WTC11 (cell line): ENCODE measurements at regions not wholly inside any gene's neighbourhood (a gene's known extent, or its start where the extent isn't known, plus 50 kb on each side); places are given as distances from the start of the nearest gene placed in this dataset.
"Not testable (repeated sequence)": the region's sequence is repeated elsewhere in the genome, so short reads cannot be mapped to it uniquely, and the experiment has no call there.

Experiments
- ELF4 ChIP-seq: sonication (generic); formaldehyde crosslinking; IDR thresholded peaks from 2 replicates; pipeline ENCODE4 v1.8.1; 2022; ENCODE audit warnings: low read depth, mild to moderate bottlenecking, moderate library complexity, missing genetic modification reagents
- JUN ChIP-seq: sonication (generic); formaldehyde crosslinking; IDR thresholded peaks from 2 replicates; pipeline ENCODE4 v1.8.0; 2023; ENCODE audit warnings: mild to moderate bottlenecking, missing genetic modification reagents
- MYBL2 ChIP-seq: sonication (generic); formaldehyde crosslinking; IDR thresholded peaks from 2 replicates; pipeline ENCODE4 v1.8.1; 2023; ENCODE audit warnings: mild to moderate bottlenecking, moderate library complexity, missing genetic modification reagents
- NFYB ChIP-seq: sonication (generic); formaldehyde crosslinking; conservative IDR thresholded peaks from 2 replicates; pipeline ENCODE4 v1.8.0; 2022; ENCODE audit warnings: low read depth, missing genetic modification reagents
- NR1H2 ChIP-seq: sonication (generic); formaldehyde crosslinking; IDR thresholded peaks from 2 replicates; pipeline ENCODE4 v1.9.0; 2021; ENCODE audit warnings: mild to moderate bottlenecking, moderate library complexity, missing genetic modification reagents
- RELA ChIP-seq: sonication (generic); formaldehyde crosslinking; IDR thresholded peaks from 2 replicates; pipeline ENCODE4 v1.8.1; 2022; ENCODE audit warnings: missing genetic modification reagents, mild to moderate bottlenecking, borderline replicate concordance
- SP1 ChIP-seq: sonication (generic); formaldehyde crosslinking; conservative IDR thresholded peaks from 2 replicates; pipeline ENCODE4 v1.8.1; 2022; ENCODE audit warnings: missing genetic modification reagents
- TP53 ChIP-seq: sonication (generic); formaldehyde crosslinking; IDR thresholded peaks from 2 replicates; pipeline ENCODE4 v1.8.1; 2023; ENCODE audit warnings: mild to moderate bottlenecking, missing genetic modification reagents
- ZNF121 ChIP-seq: sonication (generic); formaldehyde crosslinking; IDR thresholded peaks from 2 replicates; pipeline ENCODE4 v1.8.0; 2023; ENCODE audit warnings: missing genetic modification reagents
- ZNF263 ChIP-seq: sonication (generic); formaldehyde crosslinking; IDR thresholded peaks from 2 replicates; pipeline ENCODE4 v1.8.1; 2022; ENCODE audit warnings: low read depth, mild to moderate bottlenecking, moderate library complexity, missing genetic modification reagents
- ZNF671 ChIP-seq: fragments of 250-450 bp; sonication (Bioruptor Pico); IDR thresholded peaks from 2 replicates; pipeline ENCODE4 v1.8.0; 2021; ENCODE audit warnings: mild to moderate bottlenecking
- TF ChIP-seq, protein P1 (sequence below): sonication (generic); formaldehyde crosslinking; IDR thresholded peaks from 2 replicates; pipeline ENCODE4 v1.8.1; 2022; ENCODE audit warnings: low read depth, missing genetic modification reagents, borderline replicate concordance
- TF ChIP-seq, protein P2 (sequence below): fragments of 200-600 bp; IDR thresholded peaks from 2 replicates; pipeline ENCODE4 v1.8.0; 2022; ENCODE audit warnings: antibody characterized with exemption
- TF ChIP-seq, protein P3 (sequence below): fragments of 250-450 bp; sonication (Bioruptor Pico); IDR thresholded peaks from 2 replicates; pipeline ENCODE4 v2.1.2; 2022; ENCODE audit warnings: mild to moderate bottlenecking, moderate library complexity

DNA sequence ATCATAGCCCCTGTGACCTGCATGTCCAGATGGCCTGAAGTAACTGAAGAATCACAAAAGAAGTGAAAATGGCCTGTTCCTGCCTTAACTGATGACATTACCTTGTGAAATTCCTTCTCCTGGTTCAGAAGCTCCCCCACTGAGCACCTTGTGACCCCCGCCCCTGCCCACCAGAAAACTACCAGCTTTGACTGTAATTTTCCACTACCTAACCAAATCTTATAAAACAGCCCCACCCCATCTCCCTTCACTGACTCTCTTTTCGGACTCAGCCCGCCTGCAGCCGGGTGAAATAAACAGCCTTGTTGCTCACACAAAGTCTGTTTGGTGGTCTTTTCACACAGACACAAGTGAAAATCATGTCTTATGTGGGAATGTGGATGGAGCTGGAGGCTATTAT lies 373.9 kb upstream of the TRPC7 start:
- TF ChIP-seq NFYB (CRISPR knock-in tag); SP1 (CRISPR knock-in tag); MYBL2 (CRISPR knock-in tag); ELF4 (CRISPR knock-in tag); RELA (CRISPR knock-in tag); TP53 (CRISPR knock-in tag); ZNF263; ZNF121; JUN (CRISPR knock-in tag); NR1H2 (CRISPR knock-in tag); ZNF671 (CRISPR knock-in tag): not testable (repeated sequence)
- TF ChIP-seq, protein P1, sequence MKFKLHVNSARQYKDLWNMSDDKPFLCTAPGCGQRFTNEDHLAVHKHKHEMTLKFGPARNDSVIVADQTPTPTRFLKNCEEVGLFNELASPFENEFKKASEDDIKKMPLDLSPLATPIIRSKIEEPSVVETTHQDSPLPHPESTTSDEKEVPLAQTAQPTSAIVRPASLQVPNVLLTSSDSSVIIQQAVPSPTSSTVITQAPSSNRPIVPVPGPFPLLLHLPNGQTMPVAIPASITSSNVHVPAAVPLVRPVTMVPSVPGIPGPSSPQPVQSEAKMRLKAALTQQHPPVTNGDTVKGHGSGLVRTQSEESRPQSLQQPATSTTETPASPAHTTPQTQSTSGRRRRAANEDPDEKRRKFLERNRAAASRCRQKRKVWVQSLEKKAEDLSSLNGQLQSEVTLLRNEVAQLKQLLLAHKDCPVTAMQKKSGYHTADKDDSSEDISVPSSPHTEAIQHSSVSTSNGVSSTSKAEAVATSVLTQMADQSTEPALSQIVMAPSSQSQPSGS (CRISPR knock-in tag): not testable (repeated sequence)
- TF ChIP-seq, protein P2, sequence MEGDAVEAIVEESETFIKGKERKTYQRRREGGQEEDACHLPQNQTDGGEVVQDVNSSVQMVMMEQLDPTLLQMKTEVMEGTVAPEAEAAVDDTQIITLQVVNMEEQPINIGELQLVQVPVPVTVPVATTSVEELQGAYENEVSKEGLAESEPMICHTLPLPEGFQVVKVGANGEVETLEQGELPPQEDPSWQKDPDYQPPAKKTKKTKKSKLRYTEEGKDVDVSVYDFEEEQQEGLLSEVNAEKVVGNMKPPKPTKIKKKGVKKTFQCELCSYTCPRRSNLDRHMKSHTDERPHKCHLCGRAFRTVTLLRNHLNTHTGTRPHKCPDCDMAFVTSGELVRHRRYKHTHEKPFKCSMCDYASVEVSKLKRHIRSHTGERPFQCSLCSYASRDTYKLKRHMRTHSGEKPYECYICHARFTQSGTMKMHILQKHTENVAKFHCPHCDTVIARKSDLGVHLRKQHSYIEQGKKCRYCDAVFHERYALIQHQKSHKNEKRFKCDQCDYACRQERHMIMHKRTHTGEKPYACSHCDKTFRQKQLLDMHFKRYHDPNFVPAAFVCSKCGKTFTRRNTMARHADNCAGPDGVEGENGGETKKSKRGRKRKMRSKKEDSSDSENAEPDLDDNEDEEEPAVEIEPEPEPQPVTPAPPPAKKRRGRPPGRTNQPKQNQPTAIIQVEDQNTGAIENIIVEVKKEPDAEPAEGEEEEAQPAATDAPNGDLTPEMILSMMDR: not testable (repeated sequence)
- TF ChIP-seq, protein P3, sequence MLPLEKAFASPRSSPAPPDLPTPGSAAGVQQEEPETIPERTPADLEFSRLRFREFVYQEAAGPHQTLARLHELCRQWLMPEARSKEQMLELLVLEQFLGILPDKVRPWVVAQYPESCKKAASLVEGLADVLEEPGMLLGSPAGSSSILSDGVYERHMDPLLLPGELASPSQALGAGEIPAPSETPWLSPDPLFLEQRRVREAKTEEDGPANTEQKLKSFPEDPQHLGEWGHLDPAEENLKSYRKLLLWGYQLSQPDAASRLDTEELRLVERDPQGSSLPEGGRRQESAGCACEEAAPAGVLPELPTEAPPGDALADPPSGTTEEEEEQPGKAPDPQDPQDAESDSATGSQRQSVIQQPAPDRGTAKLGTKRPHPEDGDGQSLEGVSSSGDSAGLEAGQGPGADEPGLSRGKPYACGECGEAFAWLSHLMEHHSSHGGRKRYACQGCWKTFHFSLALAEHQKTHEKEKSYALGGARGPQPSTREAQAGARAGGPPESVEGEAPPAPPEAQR (CRISPR knock-in tag): not testable (repeated sequence)
